ENCODE measurements at regions not wholly inside any gene's neighbourhood (a gene's known extent, or its start where the extent isn't known, plus 50 kb on each side); places are given as distances from the start of the nearest gene placed in this dataset.

DNA sequence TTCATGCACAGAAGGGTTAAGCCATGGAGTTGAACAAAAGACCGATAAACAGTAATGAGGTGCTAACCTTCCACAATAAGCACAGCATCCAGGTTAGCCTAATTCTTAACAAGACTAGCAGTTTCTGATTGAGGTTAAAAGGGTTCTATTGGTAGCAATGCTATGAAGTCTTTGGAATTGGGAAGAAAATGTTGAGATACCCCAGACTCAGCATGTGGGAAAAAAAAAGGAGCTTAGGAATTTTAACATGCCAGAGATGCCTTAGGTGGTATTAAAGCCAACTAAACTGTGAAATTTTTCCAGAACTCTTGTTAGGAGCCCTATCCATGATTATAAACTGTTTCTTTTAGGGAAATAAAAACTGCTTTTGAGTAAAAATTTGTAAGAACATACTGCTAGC is 391.7 kb downstream of the GABRG1 start:
- TF ChIP-seq EZH2 (IDR thresholded peaks at IDR 0.05), result no peak
- no peak for TF ChIP-seq POLR2AphosphoS5 (IDR thresholded peaks at IDR 0.05; ENCODE audit: borderline replicate concordance, low read depth, low read length)
- TF ChIP-seq FOXP2 (optimal IDR thresholded peaks at IDR 0.05; ENCODE audit: control extremely low read depth, extremely low read length, insufficient read depth), result no peak
